Activated CD8-positive, alpha-beta memory T cell treated with anti-CD3 and anti-CD28 coated beads, Interleukin-2, amount 50 U/mL, for 1 hour (primary cell): ENCODE measurements at regions not wholly inside any gene's neighbourhood (a gene's known extent, or its start where the extent isn't known, plus 50 kb on each side); places are given as distances from the start of the nearest gene placed in this dataset.

Experiments used
- DNase-seq: peaks from one replicate; pipeline ENCODE4 v3.0.0-alpha.2; 2020; ENCODE audit errors: extremely low read depth

DNA sequence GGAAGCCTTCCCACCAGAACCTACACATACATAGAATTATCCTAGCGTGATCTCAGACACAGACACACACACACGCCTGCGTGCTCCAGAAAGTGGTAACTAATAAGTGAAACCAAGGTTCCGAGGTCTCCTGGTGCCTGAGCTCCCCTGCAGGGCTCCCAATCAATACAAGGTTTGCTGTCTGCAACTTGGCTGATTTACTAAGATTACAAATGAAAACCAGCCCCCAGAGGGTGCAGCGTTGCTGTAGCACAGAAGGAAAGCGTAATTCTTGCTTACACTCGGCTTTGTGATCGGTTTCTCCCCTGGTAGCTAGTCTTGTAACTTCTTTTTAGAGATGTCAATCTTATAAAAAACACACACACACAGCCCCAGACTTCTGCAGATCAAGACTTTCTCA is 334.1 kb upstream of the XYLT1 start:
- DNase-seq: no peak

DNA sequence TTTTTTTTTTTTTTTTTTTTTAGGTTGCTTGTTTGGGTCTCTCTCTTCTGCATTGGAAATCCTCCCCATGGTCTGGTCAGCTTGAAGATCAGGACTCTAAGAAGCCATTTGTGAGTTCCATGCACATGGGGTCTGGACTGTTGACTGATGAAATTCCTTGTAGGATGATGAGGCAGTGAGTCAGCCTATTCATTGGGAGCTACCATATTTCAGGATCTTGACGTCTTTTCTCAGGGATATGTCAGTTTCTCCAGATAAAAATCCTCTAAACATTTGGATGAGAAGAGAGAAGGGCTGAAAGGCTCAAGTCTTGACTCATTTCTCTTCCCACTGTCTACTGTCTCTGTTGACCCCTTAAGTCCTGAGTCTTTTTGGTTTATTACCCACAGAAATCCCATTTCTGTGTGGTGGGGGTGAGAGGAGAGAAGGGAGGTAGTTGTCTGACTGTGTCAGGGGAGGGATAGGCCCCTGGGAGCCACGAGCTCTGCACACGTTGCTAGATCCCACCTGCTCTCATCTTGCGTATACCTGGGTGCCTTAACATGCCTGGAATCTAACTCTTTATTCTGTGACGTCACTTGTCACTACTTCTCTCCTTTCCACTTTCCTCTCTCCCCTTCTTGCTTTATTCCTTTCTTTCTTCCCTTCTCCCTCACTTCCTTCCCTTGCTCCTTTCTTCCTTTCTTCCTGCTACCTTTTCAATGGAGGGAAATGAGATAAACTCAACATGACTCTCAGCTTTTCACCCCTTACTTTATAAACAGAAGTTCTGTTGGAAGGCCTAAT is 333.1 kb upstream of the XYLT1 start:
- DNase-seq: no peak

DNA sequence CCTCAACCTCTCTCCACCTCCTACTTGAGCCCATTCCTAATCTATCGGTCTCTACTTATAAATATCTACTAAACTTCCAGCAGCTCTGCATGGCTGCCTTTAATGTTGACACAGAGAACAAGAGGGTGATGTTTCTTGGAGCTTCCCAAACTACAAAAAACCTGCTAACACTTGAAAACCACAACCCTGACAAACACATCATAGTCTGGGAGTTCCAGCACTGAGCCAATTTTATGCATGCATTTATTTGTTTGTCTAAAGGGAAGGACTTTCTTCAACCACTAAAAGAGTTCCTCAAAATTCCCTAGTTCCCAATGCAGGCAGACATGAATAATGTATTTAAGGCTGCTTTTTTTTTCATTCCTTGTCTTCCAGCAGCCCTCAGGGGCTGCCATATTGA is 331.8 kb upstream of the XYLT1 start:
- no peak for DNase-seq

DNA sequence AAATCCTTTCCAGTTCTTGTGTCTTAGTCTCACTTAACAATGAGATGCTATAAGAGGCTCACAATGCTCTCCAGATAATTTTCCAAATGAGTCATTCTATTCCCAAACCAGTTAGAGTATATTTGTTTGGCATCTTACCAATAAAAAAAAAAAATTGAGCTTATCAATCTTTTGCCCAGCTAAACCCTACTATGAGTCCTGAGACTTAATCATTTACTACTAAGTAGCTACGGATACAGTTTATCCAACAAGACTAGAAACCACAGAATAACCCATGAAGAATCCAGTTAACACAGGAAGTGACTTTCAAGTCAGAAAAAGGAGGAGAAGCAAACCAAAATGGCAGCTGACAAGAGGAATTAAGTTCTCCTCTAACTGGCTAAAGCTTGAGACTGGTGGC is 330.3 kb upstream of the XYLT1 start:
- no peak for DNase-seq

GRCh38 chr16:17798716-17799115 is 328.0 kb upstream of the XYLT1 start:
- no peak for DNase-seq

- no peak for DNase-seq
These were observed 322.6 kb upstream of the XYLT1 start for GRCh38 chr16:17793354-17793753.

DNA sequence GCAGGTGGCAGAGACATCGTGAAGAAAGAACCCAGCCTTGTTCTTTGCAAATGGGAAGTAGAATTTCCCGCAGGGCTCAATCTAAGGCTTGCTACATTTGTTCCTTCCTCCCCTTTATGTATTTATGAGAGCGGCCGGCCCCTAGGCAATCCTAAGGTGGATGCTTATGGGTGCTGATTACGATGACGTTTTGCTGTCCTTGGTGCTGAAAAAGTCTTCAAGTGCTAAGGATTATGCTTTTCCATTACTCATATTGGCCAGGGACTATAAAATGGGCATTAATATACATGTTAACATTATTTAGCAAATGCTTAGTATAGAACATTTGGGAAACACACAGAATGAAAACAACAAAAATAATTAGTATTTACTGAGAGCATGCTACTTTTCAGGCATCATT is 313.3 kb upstream of the XYLT1 start:
- DNase-seq: no peak

- no peak for DNase-seq
These were observed 309.4 kb upstream of the XYLT1 start for GRCh38 chr16:17780181-17780580.

DNA sequence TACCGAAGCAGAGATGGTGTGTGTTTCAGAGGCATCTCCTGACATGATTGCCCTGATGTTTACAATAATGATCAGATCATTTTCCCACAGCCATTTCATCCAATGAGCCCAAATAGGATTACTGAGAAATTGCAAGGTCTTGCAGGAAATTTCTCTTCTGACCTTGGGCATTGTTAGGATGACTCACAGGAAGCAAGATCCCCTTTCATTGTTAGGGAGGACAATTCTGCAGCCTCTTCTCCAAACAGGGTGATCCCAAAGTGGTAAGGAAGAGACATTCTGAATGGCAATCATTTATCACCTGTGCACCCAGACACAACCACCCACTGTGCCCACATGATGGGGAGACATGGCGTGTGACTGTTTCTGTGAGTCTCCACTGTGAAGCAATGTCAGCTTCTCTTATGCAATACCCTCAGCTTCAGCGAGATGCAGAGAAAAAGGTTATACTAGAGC is 306.7 kb upstream of the XYLT1 start:
- DNase-seq: no peak

DNA sequence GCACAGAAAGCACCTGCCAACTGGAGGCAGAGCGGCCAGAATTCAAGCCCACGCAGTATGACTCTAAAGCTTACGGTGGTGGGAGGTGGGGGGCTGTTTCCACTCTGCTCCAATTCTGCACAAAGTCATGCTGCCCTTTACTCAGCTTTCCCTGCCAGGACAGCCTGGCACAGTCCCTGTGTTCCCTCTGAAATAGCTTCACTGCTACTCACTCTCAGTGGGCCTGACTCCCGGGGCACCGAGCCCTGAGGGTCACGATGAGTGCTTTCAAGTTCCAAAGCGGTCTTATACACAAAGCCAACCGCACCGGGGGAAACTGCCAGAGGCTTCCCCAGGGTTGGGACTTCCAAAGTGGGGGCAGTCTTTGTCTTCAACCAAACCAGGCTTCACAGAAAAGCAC is 306.1 kb upstream of the XYLT1 start:
- DNase-seq: no peak

GRCh38 chr16:17776465-17776864 is 305.7 kb upstream of the XYLT1 start:
- no peak for DNase-seq

DNA sequence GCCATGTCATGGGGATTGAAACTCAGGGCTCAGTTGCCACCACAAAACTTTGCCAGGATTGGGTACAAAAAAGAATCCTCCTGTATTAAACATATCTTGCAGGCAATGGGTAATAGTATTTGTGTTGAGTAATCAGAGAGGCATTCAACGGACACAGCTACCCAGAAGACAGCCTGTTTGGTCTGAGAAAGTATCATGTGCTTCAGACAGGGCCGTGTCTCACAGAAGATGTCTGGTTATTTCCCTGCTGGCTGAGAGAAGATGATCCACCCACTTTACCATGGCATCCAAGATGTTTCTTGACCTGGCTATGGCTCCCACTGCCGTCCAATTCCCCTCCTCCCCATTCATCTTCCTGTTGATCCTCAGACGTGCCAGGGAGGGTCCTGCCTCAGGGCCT is 304.3 kb upstream of the XYLT1 start:
- DNase-seq: no peak

DNA sequence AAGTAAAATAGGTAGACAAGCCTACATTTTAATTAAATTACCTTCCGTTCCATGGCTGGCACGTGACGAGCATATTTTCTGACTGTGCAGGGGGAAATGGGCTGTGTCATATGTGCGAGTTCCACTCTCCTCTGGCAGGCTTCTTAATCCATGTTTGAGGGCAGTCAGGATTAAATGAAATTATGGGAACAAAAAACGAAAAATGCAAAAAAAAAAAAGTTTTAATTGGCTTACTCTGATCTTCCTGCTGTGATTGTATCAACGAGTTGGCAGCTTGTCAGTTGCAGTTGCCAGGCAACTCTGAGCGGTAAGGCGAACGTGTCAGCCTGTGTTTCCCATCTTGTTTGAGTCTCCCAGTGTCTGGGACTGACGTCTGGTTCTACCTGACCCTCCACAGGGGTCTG is 302.9 kb upstream of the XYLT1 start:
- no peak for DNase-seq

DNA sequence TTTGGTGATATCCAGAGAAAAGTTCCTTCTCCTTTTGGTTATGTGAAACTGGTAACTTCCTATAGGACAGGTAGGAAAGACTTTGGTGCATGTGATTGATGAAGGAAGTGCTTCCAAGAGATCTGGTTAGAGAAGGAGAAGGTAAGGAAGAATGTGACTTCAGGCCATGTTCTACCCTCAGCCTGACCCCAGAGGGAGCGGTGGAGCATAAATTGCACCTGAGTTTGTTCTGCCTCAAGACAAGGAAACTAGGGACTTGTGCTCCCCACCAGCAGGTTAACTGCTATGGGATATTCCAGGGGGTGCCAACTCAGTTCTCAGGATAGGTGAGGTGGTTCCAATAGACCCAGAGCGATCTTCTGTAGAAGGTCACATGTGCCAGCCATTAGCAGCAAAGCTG is 299.3 kb upstream of the XYLT1 start:
- DNase-seq: no peak

GRCh38 chr16:17769065-17769464 is 298.3 kb upstream of the XYLT1 start:
- no peak for DNase-seq

DNA sequence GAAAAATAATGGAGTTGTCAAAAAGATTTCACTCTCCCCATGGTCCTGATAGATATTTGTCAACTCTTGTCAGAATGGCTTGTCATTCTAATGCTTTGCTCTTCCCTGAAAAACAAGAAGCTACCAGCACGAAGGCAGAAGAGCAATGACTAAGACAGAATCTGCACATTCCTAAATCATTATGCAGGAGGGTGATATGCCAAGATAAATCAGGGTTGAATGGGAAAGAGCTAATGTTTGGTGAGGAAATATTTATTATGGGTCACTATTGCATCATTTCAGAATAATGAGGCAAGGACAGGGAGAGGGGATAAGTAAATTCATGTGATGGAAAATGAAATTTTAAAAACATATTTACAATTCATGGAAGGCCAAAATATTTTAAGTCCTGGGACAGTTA is 297.5 kb upstream of the XYLT1 start:
- DNase-seq: no peak

DNA sequence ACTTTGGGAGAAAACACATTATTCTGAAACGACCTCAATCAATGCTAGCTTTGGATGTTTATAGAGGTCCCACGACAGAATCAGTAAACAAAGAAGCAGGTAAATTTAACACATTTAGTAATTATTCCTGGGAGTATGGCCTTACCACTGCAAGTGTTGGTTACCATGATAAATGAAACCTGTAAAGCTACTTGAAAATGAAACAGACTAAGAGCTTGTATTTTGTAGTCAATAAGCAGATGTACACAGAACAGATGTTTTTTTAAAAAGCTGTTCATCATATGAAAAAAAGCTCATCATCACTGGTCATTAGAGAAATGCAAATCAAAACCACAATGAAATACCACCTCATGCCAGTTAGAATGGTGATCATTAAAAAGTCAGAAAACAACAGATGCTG is 295.3 kb upstream of the XYLT1 start:
- DNase-seq: no peak

- no peak for DNase-seq
These were observed 289.0 kb upstream of the XYLT1 start for GRCh38 chr16:17759451-17760390.

DNA sequence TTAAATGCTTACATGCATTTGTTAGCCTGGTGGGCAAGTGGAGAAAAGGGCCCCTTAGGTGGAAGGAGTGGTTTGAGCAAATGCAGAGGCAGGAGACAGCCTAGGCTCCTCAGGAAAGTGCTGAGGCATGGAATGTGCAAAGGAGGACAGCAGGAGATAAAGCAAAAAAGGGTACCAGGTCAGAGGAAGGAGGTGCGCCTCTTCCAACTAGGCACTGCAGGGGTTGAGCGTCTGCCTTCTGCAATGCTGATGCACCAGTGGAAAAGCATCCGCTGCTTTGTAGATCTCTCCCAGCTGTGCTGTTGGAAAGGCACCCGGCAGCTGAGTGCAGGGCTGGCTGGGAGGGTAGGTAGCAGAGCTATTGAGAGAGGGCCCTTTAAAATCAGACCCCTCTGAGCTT is 287.0 kb upstream of the XYLT1 start:
- DNase-seq: no peak

GRCh38 chr16:17755158-17755557 is 284.4 kb upstream of the XYLT1 start:
- no peak for DNase-seq

DNA sequence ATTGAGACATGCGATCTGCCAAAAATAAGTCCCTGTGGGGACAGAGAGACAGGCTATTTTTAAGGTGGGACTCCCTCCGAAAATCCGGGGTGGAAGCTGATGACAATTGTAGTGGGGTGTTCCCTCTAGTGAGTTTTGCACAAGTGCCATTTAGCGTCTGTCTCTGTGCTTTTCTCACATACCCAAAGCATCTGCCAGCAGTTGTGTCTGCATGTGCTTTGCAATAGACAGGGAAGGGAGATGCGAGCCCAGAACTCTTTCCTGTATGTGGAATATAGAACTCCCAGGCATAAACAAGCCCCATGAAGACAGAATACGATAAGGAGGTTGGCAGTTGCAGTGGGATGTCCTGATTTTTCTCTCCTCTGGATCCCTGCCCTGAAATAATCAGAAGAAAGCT is 282.7 kb upstream of the XYLT1 start:
- no peak for DNase-seq

DNA sequence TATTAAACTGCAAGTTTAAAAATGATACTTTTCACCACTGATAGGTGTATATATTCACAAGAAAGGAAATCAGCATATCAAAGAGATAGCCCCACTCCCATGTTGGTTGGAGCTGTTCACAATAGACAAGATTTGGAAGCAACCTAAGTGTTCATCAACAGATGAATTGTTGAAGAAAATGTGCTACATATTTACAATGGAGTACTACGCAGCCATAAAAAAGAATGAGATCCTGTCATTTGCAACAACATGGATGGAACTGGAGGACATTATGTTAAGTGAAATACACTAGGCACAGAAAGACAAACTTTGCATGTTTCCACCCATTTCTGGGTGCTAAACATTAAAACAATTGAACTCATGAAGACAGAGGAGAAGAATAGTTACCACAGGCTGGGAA is 278.9 kb upstream of the XYLT1 start:
- no peak for DNase-seq
